Adrenal gland (tissue), 9 donors: ENCODE measurements at regions not wholly inside any gene's neighbourhood (a gene's known extent, or its start where the extent isn't known, plus 50 kb on each side); places are given as distances from the start of the nearest gene placed in this dataset.

Experiments
- DNase-seq, 7 donors: peaks; one replicate each; pipeline ENCODE4 v3.0.0-alpha.2; 2019 to 2020
- H3K27ac ChIP-seq, 5 donors: fragments of 200-600 bp; sonication (generic) in 4 of 5; 1 replicate in 3 of 5; 2 replicates in 2 of 5; pipeline versions ENCODE4 v1.5.1 to v1.8.0; 2016 to 2020; ENCODE audit warnings: mild to moderate bottlenecking in 1 of 5
- H3K27me3 ChIP-seq: fragments of 200-600 bp; 2 replicates; pipeline ENCODE4 v1.8.0; 2021
- H3K36me3 ChIP-seq, 2 donors: fragments of 200-600 bp; replicated peaks in 1 of 2; 1 replicate in 1 of 2; 2 replicates in 1 of 2; pipeline versions ENCODE4 v1.5.1 to v1.8.0; 2018 to 2022
- H3K4me1 ChIP-seq, 2 donors: fragments of 200-600 bp; replicated peaks in 1 of 2; 1 replicate in 1 of 2; 2 replicates in 1 of 2; pipeline versions ENCODE4 v1.5.1 to v1.8.0; 2018 to 2021
- H3K4me3 ChIP-seq, 4 donors: fragments of 200-600 bp; sonication (generic) in 3 of 4; one replicate each; pipeline ENCODE4 v1.5.1; 2016 to 2018
- H3K9me3 ChIP-seq, 3 donors: fragments of 200-600 bp; sonication (generic) in 1 of 3; replicated peaks in 1 of 3; 1 replicate in 2 of 3; 2 replicates in 1 of 3; pipeline versions ENCODE4 v1.5.1 to v1.8.0; 2016 to 2021
- CTCF ChIP-seq, 6 experiments: fragments of 450-650 bp in 4 of 6; fragments of 200-600 bp in 2 of 6; sonication (generic) in 1 of 6; IDR thresholded peaks; 1 replicate in 5 of 6; 2 replicates in 1 of 6; pipeline versions ENCODE4 v1.5.1 to v1.8.0; 2016 to 2021; ENCODE audit warnings: antibody characterized with exemption in 6 of 6, mild to moderate bottlenecking in 2 of 6, moderate library complexity in 1 of 6
- POLR2A ChIP-seq, 2 donors: fragments of 450-650 bp; IDR thresholded peaks; one replicate each; pipeline ENCODE4 v1.6.1; 2017; ENCODE audit warnings: antibody characterized with exemption in 2 of 2, mild to moderate bottlenecking in 2 of 2, moderate library complexity in 1 of 2
- WGBS, 4 donors: extraction: QIAGEN DNeasy Blood & Tissue Kit in 2 of 4; methylation state at CpG; one replicate each; pipeline versions ENCODE4 v1.1.5 to v1.1.7; 2013 to 2017; 5-methylcytosine and 5-hydroxymethylcytosine counted together
- intact Hi-C, 2 donors: fragments of 100-400 bp; cut with DNase I; formaldehyde crosslinking; loops; one replicate each; pipeline versions ENCODE4 v1.14.1 to v1.15.0; 2022 to 2023
- donor health status: healthy with polysubstance abuse.
- donor health status: Bipolar disorder and iron deficiency.
- donor health status: DM: yes; HTN: yes; CAD: no.
- donor health status: DM: no; HTN: no; CAD: no.
- donor health status: DM: no; HTN: no; CAD: no.

GRCh38 chr9:29751226-29751625 lies 2177.9 kb upstream of the C9orf72 start:
- no peak for DNase-seq
- no peaks in the 10 kb centered on the region for H3K9me3 ChIP-seq
- H3K27me3 ChIP-seq, result no peaks in the 10 kb centered on the region
- intact Hi-C loops, result no loop called here
- WGBS, 4 donors, result 67 to 83% (median 80%) methylated on average over 2 of the region's 2 CpGs
- no peak overlapping the region for H3K4me3 ChIP-seq
- no peaks in the 10 kb centered on the region for H3K36me3 ChIP-seq
- no peak overlapping the region for H3K27ac ChIP-seq
- H3K4me1 ChIP-seq, result no peaks in the 10 kb centered on the region
- TF ChIP-seq CTCF (IDR thresholded peaks at IDR 0.05) (no peak), POLR2A (IDR thresholded peaks at IDR 0.05) (no peak)

- Histone ChIP-seq H3K27ac (no peak overlapping the region), H3K4me1 (no peaks in the 10 kb centered on the region), H3K36me3 (no peaks in the 10 kb centered on the region), H3K27me3 (no peaks in the 10 kb centered on the region), H3K9me3 (no peaks in the 10 kb centered on the region), H3K4me3 (no peak overlapping the region)
- intact Hi-C loops, result no loop called here
- DNase-seq, result no peak
- TF ChIP-seq CTCF (IDR thresholded peaks at IDR 0.05), result no peak
These were observed 2180.4 kb upstream of the C9orf72 start for GRCh38 chr9:29753638-29754037.

DNA sequence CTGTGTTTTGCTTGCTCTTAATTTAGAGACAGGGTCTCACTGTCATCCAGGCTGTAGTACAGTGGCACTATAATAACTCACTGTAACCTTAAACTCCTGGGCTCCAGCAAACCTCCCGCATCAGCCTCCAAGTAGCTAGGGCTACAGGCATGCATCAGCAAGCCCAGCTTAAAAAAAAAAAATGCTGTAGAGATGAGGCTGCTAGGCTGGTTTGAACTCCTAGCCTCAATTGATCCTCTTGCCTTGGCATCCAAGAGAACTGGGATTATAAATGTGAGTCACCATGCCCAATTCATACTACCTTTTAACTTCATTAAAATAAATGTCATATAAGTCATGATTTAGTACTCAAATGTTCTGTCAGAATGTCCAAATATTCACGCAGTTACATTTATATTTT lies 2195.7 kb upstream of the C9orf72 start:
- TF ChIP-seq CTCF (IDR thresholded peaks at IDR 0.05) (no peak), POLR2A (IDR thresholded peaks at IDR 0.05) (no peak)
- WGBS, 4 donors, result 78 to 88% (median 85%) methylated on average over 2 of the region's 2 CpGs

DNA sequence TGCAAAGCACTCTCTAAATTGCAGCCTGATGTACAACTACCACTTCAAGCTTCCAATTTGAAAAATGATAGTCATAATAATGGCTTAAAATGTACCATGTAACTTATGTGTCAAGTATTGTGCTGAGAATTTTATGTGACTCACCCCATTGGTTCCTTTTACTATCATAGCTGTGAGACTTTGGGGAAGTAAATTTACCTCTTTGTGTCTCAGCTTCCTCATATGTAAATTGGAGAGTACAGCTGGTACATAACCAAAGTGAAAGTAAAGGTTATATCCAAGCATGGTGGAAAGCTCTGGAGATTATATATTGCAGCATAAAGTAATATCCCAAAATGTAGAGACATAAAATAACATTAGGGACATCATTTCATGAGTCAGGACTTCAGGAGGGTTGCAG lies 2200.4 kb upstream of the C9orf72 start:
- TF ChIP-seq POLR2A (IDR thresholded peaks at IDR 0.05) (no peak), CTCF (IDR thresholded peaks at IDR 0.05) (no peak)
- Histone ChIP-seq H3K27ac (no peak overlapping the region), H3K4me1 (no peaks in the 10 kb centered on the region), H3K4me3 (no peak overlapping the region), H3K27me3 (no peaks in the 10 kb centered on the region), H3K36me3 (no peaks in the 10 kb centered on the region), H3K9me3 (no peaks in the 10 kb centered on the region)
- DNase-seq, result no peak
- intact Hi-C loops, result no loop called here

More for the DNA sequence above, 2195.7 kb upstream of the C9orf72 start:
- Histone ChIP-seq H3K36me3 (no peaks in the 10 kb centered on the region), H3K4me1 (no peaks in the 10 kb centered on the region), H3K9me3 (no peaks in the 10 kb centered on the region), H3K27ac (no peak overlapping the region), H3K27me3 (no peaks in the 10 kb centered on the region), H3K4me3 (no peak overlapping the region)
- intact Hi-C loops, result no loop called here
- DNase-seq, result no peak
